HEK293 (cell line): ENCODE measurements at regions not wholly inside any gene's neighbourhood (a gene's known extent, or its start where the extent isn't known, plus 50 kb on each side); places are given as distances from the start of the nearest gene placed in this dataset.

ENCODE experiments used
- ATF2 ChIP-seq: fragments of 450-650 bp; formaldehyde crosslinking; IDR thresholded peaks from 2 replicates; pipeline ENCODE4 v1.5.1; 2016; ENCODE audit warnings: missing biosample characterization, missing genetic modification characterization, low read depth
- GLI4 ChIP-seq: fragments of 450-650 bp; formaldehyde crosslinking; IDR thresholded peaks from 2 replicates; pipeline ENCODE4 v1.5.1; 2016; ENCODE audit warnings: missing biosample characterization, missing genetic modification characterization
- KLF1 ChIP-seq: fragments of 450-650 bp; formaldehyde crosslinking; IDR thresholded peaks from 2 replicates; pipeline ENCODE4 v1.5.1; 2016; ENCODE audit warnings: missing biosample characterization, missing genetic modification characterization
- KLF7 ChIP-seq: fragments of 450-650 bp; formaldehyde crosslinking; IDR thresholded peaks from 2 replicates; pipeline ENCODE4 v1.5.1; 2016; ENCODE audit warnings: missing biosample characterization, missing genetic modification characterization, borderline replicate concordance
- SETDB1 ChIP-seq: IDR thresholded peaks from one replicate; pipeline ENCODE4 v1.6.1; 2017; ENCODE audit warnings: mild to moderate bottlenecking, low read length, moderate library complexity, mixed read lengths; ENCODE audit not compliant: insufficient read length
- SP2 ChIP-seq: fragments of 450-650 bp; formaldehyde crosslinking; IDR thresholded peaks from 2 replicates; pipeline ENCODE4 v1.5.1; 2016; ENCODE audit warnings: missing biosample characterization, missing genetic modification characterization
- ZBTB1 ChIP-seq: fragments of 450-650 bp; formaldehyde crosslinking; IDR thresholded peaks from 2 replicates; pipeline ENCODE4 v1.5.1; 2016; ENCODE audit warnings: missing biosample characterization, missing genetic modification characterization
- ZBTB21 ChIP-seq: fragments of 450-650 bp; formaldehyde crosslinking; IDR thresholded peaks from 2 replicates; pipeline ENCODE4 v1.5.1; 2017; ENCODE audit warnings: missing biosample characterization, missing genetic modification characterization
- ZEB2 ChIP-seq: fragments of 450-650 bp; formaldehyde crosslinking; IDR thresholded peaks from 2 replicates; pipeline ENCODE4 v1.5.1; 2016; ENCODE audit warnings: missing biosample characterization, missing genetic modification characterization
- ZFHX2 ChIP-seq: fragments of 450-650 bp; formaldehyde crosslinking; conservative IDR thresholded peaks from 2 replicates; pipeline ENCODE4 v1.5.1; 2016; ENCODE audit warnings: missing biosample characterization, missing genetic modification characterization
- ZNF10 ChIP-seq: fragments of 450-650 bp; formaldehyde crosslinking; IDR thresholded peaks from 2 replicates; pipeline ENCODE4 v1.5.1; 2017; ENCODE audit warnings: missing biosample characterization, missing genetic modification characterization
- ZNF16 ChIP-seq: fragments of 450-650 bp; formaldehyde crosslinking; IDR thresholded peaks from 2 replicates; pipeline ENCODE4 v1.5.1; 2016; ENCODE audit warnings: low read depth, missing biosample characterization, missing genetic modification characterization
- ZNF19 ChIP-seq: fragments of 450-650 bp; formaldehyde crosslinking; IDR thresholded peaks from 2 replicates; pipeline ENCODE4; 2016; ENCODE audit warnings: missing biosample characterization, missing genetic modification characterization, low read depth
- ZNF223 ChIP-seq: fragments of 450-650 bp; formaldehyde crosslinking; IDR thresholded peaks from 2 replicates; pipeline ENCODE4 v1.5.1; 2016; ENCODE audit warnings: missing biosample characterization, missing genetic modification characterization
- ZNF341 ChIP-seq: fragments of 450-650 bp; formaldehyde crosslinking; IDR thresholded peaks from 2 replicates; pipeline ENCODE4; 2016; ENCODE audit warnings: low read depth, missing biosample characterization, missing genetic modification characterization
- ZNF350 ChIP-seq: fragments of 450-650 bp; formaldehyde crosslinking; IDR thresholded peaks from 2 replicates; pipeline ENCODE4 v1.5.0; 2017; ENCODE audit warnings: missing biosample characterization, mild to moderate bottlenecking, missing genetic modification characterization
- ZNF394 ChIP-seq: fragments of 450-650 bp; formaldehyde crosslinking; IDR thresholded peaks from 2 replicates; pipeline ENCODE4 v1.5.1; 2016; ENCODE audit warnings: missing biosample characterization, missing genetic modification characterization, mild to moderate bottlenecking, moderate library complexity, borderline replicate concordance
- ZNF404 ChIP-seq: fragments of 450-650 bp; formaldehyde crosslinking; IDR thresholded peaks from 2 replicates; pipeline ENCODE4 v1.5.1; 2017; ENCODE audit warnings: missing biosample characterization, missing genetic modification characterization
- ZNF48 ChIP-seq: fragments of 450-650 bp; formaldehyde crosslinking; IDR thresholded peaks from 2 replicates; pipeline ENCODE4 v1.5.1; 2016; ENCODE audit warnings: missing biosample characterization, missing genetic modification characterization
- ZNF544 ChIP-seq: fragments of 450-650 bp; formaldehyde crosslinking; IDR thresholded peaks from 2 replicates; pipeline ENCODE4 v1.5.0; 2017; ENCODE audit warnings: missing biosample characterization, missing genetic modification characterization
- ZNF610 ChIP-seq: fragments of 450-650 bp; formaldehyde crosslinking; IDR thresholded peaks from 2 replicates; pipeline ENCODE4 v1.5.1; 2016; ENCODE audit warnings: missing biosample characterization, missing genetic modification characterization, borderline replicate concordance
- ZNF629 ChIP-seq: fragments of 450-650 bp; formaldehyde crosslinking; IDR thresholded peaks from 2 replicates; pipeline ENCODE4 v1.5.1; 2017; ENCODE audit warnings: missing biosample characterization, missing genetic modification characterization
- ZNF791 ChIP-seq: fragments of 450-650 bp; formaldehyde crosslinking; IDR thresholded peaks from 2 replicates; pipeline ENCODE4 v1.5.1; 2016; ENCODE audit warnings: missing biosample characterization, missing genetic modification characterization
- ZNF837 ChIP-seq: fragments of 450-650 bp; formaldehyde crosslinking; IDR thresholded peaks from 2 replicates; pipeline ENCODE4 v1.5.1; 2016; ENCODE audit warnings: missing biosample characterization, missing genetic modification characterization
- ZSCAN23 ChIP-seq: fragments of 450-650 bp; formaldehyde crosslinking; IDR thresholded peaks from 2 replicates; pipeline ENCODE4 v1.5.1; 2016; ENCODE audit warnings: missing biosample characterization, missing genetic modification characterization
- TF ChIP-seq, protein P1 (sequence below): fragments of 450-650 bp; formaldehyde crosslinking; IDR thresholded peaks from 2 replicates; pipeline ENCODE4 v1.5.1; 2016; ENCODE audit warnings: missing biosample characterization, missing genetic modification characterization
- TF ChIP-seq, protein P2 (sequence below): fragments of 450-650 bp; formaldehyde crosslinking; IDR thresholded peaks from 2 replicates; pipeline ENCODE4 v1.5.1; 2016; ENCODE audit warnings: missing biosample characterization, missing genetic modification characterization
- TF ChIP-seq, protein P3 (sequence below): fragments of 450-650 bp; formaldehyde crosslinking; IDR thresholded peaks from 2 replicates; pipeline ENCODE4 v1.5.1; 2016; ENCODE audit warnings: missing biosample characterization, missing genetic modification characterization
- TF ChIP-seq, protein P4 (sequence below): fragments of 450-650 bp; formaldehyde crosslinking; IDR thresholded peaks from 2 replicates; pipeline ENCODE4 v1.5.1; 2016; ENCODE audit warnings: missing biosample characterization, missing genetic modification characterization
- TF ChIP-seq, protein P5 (sequence below): fragments of 450-650 bp; formaldehyde crosslinking; IDR thresholded peaks from 2 replicates; pipeline ENCODE4 v1.5.1; 2016; ENCODE audit warnings: missing biosample characterization, missing genetic modification characterization

DNA sequence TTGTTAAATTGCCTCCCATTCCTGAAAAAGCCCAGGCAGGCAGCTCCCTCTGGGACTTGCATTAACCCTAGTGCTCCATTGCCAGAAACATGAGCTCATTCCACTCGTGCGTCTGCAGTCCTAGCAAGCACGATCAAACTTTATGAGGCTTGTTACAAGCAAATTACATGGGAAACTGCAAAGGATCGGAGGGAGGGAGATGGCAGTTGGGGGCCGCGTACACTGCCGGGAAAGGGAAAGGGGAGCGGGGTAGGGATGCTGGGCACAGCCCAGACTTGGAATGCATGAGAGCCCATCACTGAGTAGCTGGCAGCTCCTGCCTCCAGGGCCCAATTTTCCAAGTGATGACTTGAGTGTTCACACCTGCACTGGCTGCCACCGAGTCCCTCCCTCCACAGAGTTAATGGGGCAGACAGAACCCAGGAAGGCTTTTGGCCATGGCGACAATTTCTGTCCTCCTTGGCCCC, 169.9 kb downstream of the BRINP2 start (continued):
- TF ChIP-seq, protein P1, sequence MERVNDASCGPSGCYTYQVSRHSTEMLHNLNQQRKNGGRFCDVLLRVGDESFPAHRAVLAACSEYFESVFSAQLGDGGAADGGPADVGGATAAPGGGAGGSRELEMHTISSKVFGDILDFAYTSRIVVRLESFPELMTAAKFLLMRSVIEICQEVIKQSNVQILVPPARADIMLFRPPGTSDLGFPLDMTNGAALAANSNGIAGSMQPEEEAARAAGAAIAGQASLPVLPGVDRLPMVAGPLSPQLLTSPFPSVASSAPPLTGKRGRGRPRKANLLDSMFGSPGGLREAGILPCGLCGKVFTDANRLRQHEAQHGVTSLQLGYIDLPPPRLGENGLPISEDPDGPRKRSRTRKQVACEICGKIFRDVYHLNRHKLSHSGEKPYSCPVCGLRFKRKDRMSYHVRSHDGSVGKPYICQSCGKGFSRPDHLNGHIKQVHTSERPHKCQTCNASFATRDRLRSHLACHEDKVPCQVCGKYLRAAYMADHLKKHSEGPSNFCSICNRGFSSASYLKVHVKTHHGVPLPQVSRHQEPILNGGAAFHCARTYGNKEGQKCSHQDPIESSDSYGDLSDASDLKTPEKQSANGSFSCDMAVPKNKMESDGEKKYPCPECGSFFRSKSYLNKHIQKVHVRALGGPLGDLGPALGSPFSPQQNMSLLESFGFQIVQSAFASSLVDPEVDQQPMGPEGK (tag by site-specific recombination), result peak; percentile 84
- TF ChIP-seq ZNF791 (tag by site-specific recombination), result no peak
- TF ChIP-seq, protein P2, sequence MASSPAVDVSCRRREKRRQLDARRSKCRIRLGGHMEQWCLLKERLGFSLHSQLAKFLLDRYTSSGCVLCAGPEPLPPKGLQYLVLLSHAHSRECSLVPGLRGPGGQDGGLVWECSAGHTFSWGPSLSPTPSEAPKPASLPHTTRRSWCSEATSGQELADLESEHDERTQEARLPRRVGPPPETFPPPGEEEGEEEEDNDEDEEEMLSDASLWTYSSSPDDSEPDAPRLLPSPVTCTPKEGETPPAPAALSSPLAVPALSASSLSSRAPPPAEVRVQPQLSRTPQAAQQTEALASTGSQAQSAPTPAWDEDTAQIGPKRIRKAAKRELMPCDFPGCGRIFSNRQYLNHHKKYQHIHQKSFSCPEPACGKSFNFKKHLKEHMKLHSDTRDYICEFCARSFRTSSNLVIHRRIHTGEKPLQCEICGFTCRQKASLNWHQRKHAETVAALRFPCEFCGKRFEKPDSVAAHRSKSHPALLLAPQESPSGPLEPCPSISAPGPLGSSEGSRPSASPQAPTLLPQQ (tag by site-specific recombination), result peak; percentile 52; the same call in 1 of the 2 replicates
- TF ChIP-seq ZNF629 (tag by site-specific recombination), result peak; percentile 81
- peak; percentile 86 for TF ChIP-seq ATF2 (tag by site-specific recombination)
- peak; percentile 92 for TF ChIP-seq ZEB2
- no peak for TF ChIP-seq ZFHX2
- no peak for TF ChIP-seq ZBTB1
- no peak for TF ChIP-seq ZNF19 (tag by site-specific recombination)
- no peak for TF ChIP-seq ZNF223
- TF ChIP-seq SP2 (tag by site-specific recombination), result no peak
- TF ChIP-seq, protein P3, sequence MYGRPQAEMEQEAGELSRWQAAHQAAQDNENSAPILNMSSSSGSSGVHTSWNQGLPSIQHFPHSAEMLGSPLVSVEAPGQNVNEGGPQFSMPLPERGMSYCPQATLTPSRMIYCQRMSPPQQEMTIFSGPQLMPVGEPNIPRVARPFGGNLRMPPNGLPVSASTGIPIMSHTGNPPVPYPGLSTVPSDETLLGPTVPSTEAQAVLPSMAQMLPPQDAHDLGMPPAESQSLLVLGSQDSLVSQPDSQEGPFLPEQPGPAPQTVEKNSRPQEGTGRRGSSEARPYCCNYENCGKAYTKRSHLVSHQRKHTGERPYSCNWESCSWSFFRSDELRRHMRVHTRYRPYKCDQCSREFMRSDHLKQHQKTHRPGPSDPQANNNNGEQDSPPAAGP (tag by site-specific recombination), result peak; percentile 97
- TF ChIP-seq, protein P4, sequence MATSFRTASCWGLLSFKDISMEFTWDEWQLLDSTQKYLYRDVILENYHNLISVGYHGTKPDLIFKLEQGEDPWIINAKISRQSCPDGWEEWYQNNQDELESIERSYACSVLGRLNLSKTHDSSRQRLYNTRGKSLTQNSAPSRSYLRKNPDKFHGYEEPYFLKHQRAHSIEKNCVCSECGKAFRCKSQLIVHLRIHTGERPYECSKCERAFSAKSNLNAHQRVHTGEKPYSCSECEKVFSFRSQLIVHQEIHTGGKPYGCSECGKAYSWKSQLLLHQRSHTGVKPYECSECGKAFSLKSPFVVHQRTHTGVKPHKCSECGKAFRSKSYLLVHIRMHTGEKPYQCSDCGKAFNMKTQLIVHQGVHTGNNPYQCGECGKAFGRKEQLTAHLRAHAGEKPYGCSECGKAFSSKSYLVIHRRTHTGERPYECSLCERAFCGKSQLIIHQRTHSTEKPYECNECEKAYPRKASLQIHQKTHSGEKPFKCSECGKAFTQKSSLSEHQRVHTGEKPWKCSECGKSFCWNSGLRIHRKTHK, result no peak
- TF ChIP-seq, protein P5, sequence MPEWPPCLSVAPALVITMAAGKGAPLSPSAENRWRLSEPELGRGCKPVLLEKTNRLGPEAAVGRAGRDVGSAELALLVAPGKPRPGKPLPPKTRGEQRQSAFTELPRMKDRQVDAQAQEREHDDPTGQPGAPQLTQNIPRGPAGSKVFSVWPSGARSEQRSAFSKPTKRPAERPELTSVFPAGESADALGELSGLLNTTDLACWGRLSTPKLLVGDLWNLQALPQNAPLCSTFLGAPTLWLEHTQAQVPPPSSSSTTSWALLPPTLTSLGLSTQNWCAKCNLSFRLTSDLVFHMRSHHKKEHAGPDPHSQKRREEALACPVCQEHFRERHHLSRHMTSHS (tag by site-specific recombination), result no peak
- no peak for TF ChIP-seq ZNF544 (tag by site-specific recombination)
- no peak for TF ChIP-seq KLF7 (tag by site-specific recombination)
- no peak for TF ChIP-seq ZNF350
- peak; percentile 54; the same call in 1 of the 2 replicates for TF ChIP-seq ZNF394
- TF ChIP-seq ZNF837 (tag by site-specific recombination), result no peak
- no peak for TF ChIP-seq ZNF48
- 0 out of 2 replicates have a peak, but pooled peaks have one; percentile 42 for TF ChIP-seq ZBTB21 (tag by site-specific recombination)
- no peak for TF ChIP-seq ZSCAN23 (tag by site-specific recombination)
- no peak for TF ChIP-seq ZNF404 (tag by site-specific recombination)
- 0 out of 2 replicates have a peak, but pooled peaks have one; percentile 41 for TF ChIP-seq ZNF610
- peak; percentile 98 for TF ChIP-seq ZNF341 (tag by site-specific recombination)
- no peak for TF ChIP-seq ZNF16 (tag by site-specific recombination)
- no peak for TF ChIP-seq KLF1 (tag by site-specific recombination)
- 0 out of 2 replicates have a peak, but pooled peaks have one; percentile 44 for TF ChIP-seq ZNF10
- TF ChIP-seq GLI4, result no peak
- TF ChIP-seq SETDB1, result no peak
